OCI-M2 (cell line): ENCODE measurements at regions not wholly inside any gene's neighbourhood (a gene's known extent, or its start where the extent isn't known, plus 50 kb on each side); places are given as distances from the start of the nearest gene placed in this dataset.
"Not testable (repeated sequence)": the region's sequence is repeated elsewhere in the genome, so short reads cannot be mapped to it uniquely, and the experiment has no call there.

Experiments used
- DNase-seq: peaks from one replicate; lab custom pipeline; 2025; ENCODE audit not compliant: unreplicated experiment; lab: John Stamatoyannopoulos, UW

- no peak for DNase-seq
These were observed 996.2 kb downstream of the SUCLG1 start for GRCh38 chr2:83462881-83463280.

- DNase-seq = no peak
These were observed 997.9 kb downstream of the SUCLG1 start for GRCh38 chr2:83461135-83461534.

GRCh38 chr2:83459456-83459855 is 999.6 kb downstream of the SUCLG1 start:
- no peak for DNase-seq

- DNase-seq = no peak
These were observed 1023.1 kb downstream of the SUCLG1 start for GRCh38 chr2:83435989-83436388.

GRCh38 chr2:83420993-83421392 is 1038.1 kb downstream of the SUCLG1 start:
- no peak for DNase-seq

- DNase-seq = no peak
These were observed 1064.8 kb downstream of the SUCLG1 start for GRCh38 chr2:83394134-83394904.

- no peak for DNase-seq
These were observed 1070.3 kb downstream of the SUCLG1 start for GRCh38 chr2:83388804-83389203.

- DNase-seq = no peak
These were observed 1072.5 kb downstream of the SUCLG1 start for GRCh38 chr2:83386549-83386948.

GRCh38 chr2:83378921-83379320 is 1080.2 kb downstream of the SUCLG1 start:
- DNase-seq = no peak

GRCh38 chr2:83376731-83377130 is 1082.3 kb downstream of the SUCLG1 start:
- no peak for DNase-seq

- DNase-seq = no peak
These were observed 1088.7 kb downstream of the SUCLG1 start for GRCh38 chr2:83370419-83370762.

GRCh38 chr2:83369601-83370418 is 1089.3 kb downstream of the SUCLG1 start:
- DNase-seq = no peak

GRCh38 chr2:83368916-83369315 is 1090.2 kb downstream of the SUCLG1 start:
- no peak for DNase-seq

GRCh38 chr2:83368461-83368860 is 1090.6 kb downstream of the SUCLG1 start:
- no peak for DNase-seq

GRCh38 chr2:83365476-83365875 is 1093.6 kb downstream of the SUCLG1 start:
- DNase-seq = no peak

GRCh38 chr2:83364264-83364663 is 1094.8 kb downstream of the SUCLG1 start:
- no peak for DNase-seq

- not testable (repeated sequence) for DNase-seq
These were observed 1095.9 kb downstream of the SUCLG1 start for GRCh38 chr2:83363138-83363537.

- no peak for DNase-seq
These were observed 1099.7 kb downstream of the SUCLG1 start for GRCh38 chr2:83359336-83359735.

GRCh38 chr2:83342860-83343329 is 1116.2 kb downstream of the SUCLG1 start:
- DNase-seq = no peak

GRCh38 chr2:83340424-83340823 is 1118.7 kb downstream of the SUCLG1 start:
- DNase-seq = no peak

- DNase-seq = not testable (repeated sequence)
These were observed 1119.1 kb downstream of the SUCLG1 start for GRCh38 chr2:83339942-83340341.

GRCh38 chr2:83331810-83332209 is 1127.3 kb downstream of the SUCLG1 start:
- DNase-seq = no peak
